Astrocyte (in vitro differentiated cells and primary cell): ENCODE measurements at regions not wholly inside any gene's neighbourhood (a gene's known extent, or its start where the extent isn't known, plus 50 kb on each side); places are given as distances from the start of the nearest gene placed in this dataset.

ENCODE experiments used
- DNase-seq: peaks from one replicate; pipeline ENCODE4 v3.0.0-alpha.2; 2010; ENCODE audit warnings: low read depth
- FAIRE-seq: peaks from 2 replicates; lab custom pipeline; 2011; peaks lifted over from hg19 to GRCh38; lab: Jason Lieb, UNC
- H2AFZ ChIP-seq: 2 replicates; pipeline ENCODE4 v1.6.0; 2012; ENCODE audit warnings: low read depth, low read length, inconsistent platforms
- H3K27ac ChIP-seq: 2 replicates; pipeline ENCODE4 v1.5.1; 2011; ENCODE audit warnings: low read depth, low read length, inconsistent platforms
- H3K27me3 ChIP-seq: 2 replicates; pipeline ENCODE4 v1.6.0; 2011; ENCODE audit warnings: low read length, inconsistent platforms; ENCODE audit not compliant: insufficient read depth
- H3K36me3 ChIP-seq: 2 replicates; pipeline ENCODE4 v1.5.1; 2011; ENCODE audit warnings: low read length, inconsistent platforms; ENCODE audit not compliant: insufficient read depth
- H3K4me1 ChIP-seq: 2 replicates; pipeline ENCODE4 v1.5.1; 2011; ENCODE audit warnings: low read length, inconsistent platforms; ENCODE audit not compliant: insufficient read depth
- H3K4me2 ChIP-seq: 2 replicates; pipeline ENCODE4 v1.6.0; 2012; ENCODE audit warnings: low read length, inconsistent platforms
- H3K4me3 ChIP-seq: 2 replicates; pipeline ENCODE4 v1.5.1; 2011; ENCODE audit warnings: low read depth, mild to moderate bottlenecking, low read length, inconsistent platforms; ENCODE audit not compliant: insufficient read depth
- H3K79me2 ChIP-seq: 2 replicates; pipeline ENCODE4 v1.6.0; 2012; ENCODE audit warnings: mild to moderate bottlenecking, low read length, inconsistent platforms; ENCODE audit not compliant: insufficient read depth
- H3K9ac ChIP-seq: 2 replicates; pipeline ENCODE4 v1.6.0; 2012; ENCODE audit warnings: mild to moderate bottlenecking, low read length, inconsistent platforms
- H3K9me3 ChIP-seq: 2 replicates; pipeline ENCODE4 v1.5.1; 2012; ENCODE audit warnings: low read depth, mild to moderate bottlenecking, low read length, inconsistent platforms; ENCODE audit not compliant: insufficient read depth
- H4K20me1 ChIP-seq: 2 replicates; pipeline ENCODE4 v1.6.0; 2012; ENCODE audit warnings: low read length, inconsistent platforms; ENCODE audit not compliant: insufficient read depth
- H3K27ac Mint-ChIP-seq: one replicate; pipeline ENCODE4 v1.8.0; 2021; ENCODE audit warnings: mild to moderate bottlenecking, mixed read lengths; ENCODE audit not compliant: unreplicated experiment
- H3K27me3 Mint-ChIP-seq: one replicate; pipeline ENCODE4 v1.8.0; 2021; ENCODE audit warnings: low read depth, mixed read lengths; ENCODE audit not compliant: unreplicated experiment
- H3K36me3 Mint-ChIP-seq: one replicate; pipeline ENCODE4 v1.8.0; 2021; ENCODE audit warnings: low read depth, mixed read lengths; ENCODE audit not compliant: unreplicated experiment
- H3K4me1 Mint-ChIP-seq: one replicate; pipeline ENCODE4 v1.8.0; 2021; ENCODE audit warnings: low read depth, mixed read lengths; ENCODE audit not compliant: unreplicated experiment
- H3K4me3 Mint-ChIP-seq: one replicate; pipeline ENCODE4 v1.8.0; 2021; ENCODE audit warnings: mild to moderate bottlenecking, moderate library complexity, mixed read lengths; ENCODE audit not compliant: unreplicated experiment
- H3K9me3 Mint-ChIP-seq: one replicate; pipeline ENCODE4 v1.8.0; 2021; ENCODE audit warnings: mild to moderate bottlenecking, mixed read lengths; ENCODE audit not compliant: unreplicated experiment
- EZH2 ChIP-seq: IDR thresholded peaks from 2 replicates; pipeline ENCODE4 v1.6.1; 2012; ENCODE audit warnings: mild to moderate bottlenecking, low read length, inconsistent platforms; ENCODE audit not compliant: insufficient read depth
- TF ChIP-seq, protein P1 (sequence below): IDR thresholded peaks from 2 replicates; pipeline ENCODE4 v1.5.1; 2011; ENCODE audit warnings: low read depth, mild to moderate bottlenecking, inconsistent platforms, low read length, moderate library complexity; ENCODE audit not compliant: insufficient read depth

DNA sequence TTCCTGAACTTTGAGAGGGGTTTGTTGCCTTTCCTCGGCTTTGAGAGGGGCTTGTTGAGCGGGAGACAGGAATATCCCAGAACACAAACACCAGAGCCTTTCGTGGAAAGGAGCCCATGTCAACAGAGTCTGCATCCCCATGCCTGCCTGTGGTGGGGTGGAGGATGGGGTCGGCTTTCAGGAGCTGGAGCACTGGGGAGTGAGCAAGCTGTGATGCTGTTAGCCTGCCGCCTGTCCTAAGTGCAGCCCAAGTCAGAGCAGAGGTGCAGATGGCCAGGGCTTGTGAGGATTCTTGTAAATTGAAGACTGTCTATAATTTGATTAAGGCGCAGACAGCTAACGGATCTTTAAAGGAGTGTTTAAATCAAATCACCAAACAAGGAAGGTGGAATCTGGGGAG is 103.3 kb upstream of the ANK2 start:
- Mint-ChIP-seq H3K27ac (no peak overlapping the region), H3K36me3 (no peaks in the 10 kb centered on the region), H3K27me3 (no peaks in the 10 kb centered on the region), H3K4me3 (no peak overlapping the region), H3K4me1 (no peaks in the 10 kb centered on the region), H3K9me3 (no peaks in the 10 kb centered on the region)
- Histone ChIP-seq H2AFZ (no peak overlapping the region), H3K36me3 (no peaks in the 10 kb centered on the region), H3K27me3 (no peaks in the 10 kb centered on the region), H3K79me2 (no peaks in the 10 kb centered on the region), H3K4me1 (no peaks in the 10 kb centered on the region), H3K9ac (no peak overlapping the region), H3K4me2 (no peak overlapping the region), H4K20me1 (no peaks in the 10 kb centered on the region), H3K27ac (no peak overlapping the region), H3K4me3 (no peak overlapping the region), H3K9me3 (no peaks in the 10 kb centered on the region)
- TF ChIP-seq, protein P1, sequence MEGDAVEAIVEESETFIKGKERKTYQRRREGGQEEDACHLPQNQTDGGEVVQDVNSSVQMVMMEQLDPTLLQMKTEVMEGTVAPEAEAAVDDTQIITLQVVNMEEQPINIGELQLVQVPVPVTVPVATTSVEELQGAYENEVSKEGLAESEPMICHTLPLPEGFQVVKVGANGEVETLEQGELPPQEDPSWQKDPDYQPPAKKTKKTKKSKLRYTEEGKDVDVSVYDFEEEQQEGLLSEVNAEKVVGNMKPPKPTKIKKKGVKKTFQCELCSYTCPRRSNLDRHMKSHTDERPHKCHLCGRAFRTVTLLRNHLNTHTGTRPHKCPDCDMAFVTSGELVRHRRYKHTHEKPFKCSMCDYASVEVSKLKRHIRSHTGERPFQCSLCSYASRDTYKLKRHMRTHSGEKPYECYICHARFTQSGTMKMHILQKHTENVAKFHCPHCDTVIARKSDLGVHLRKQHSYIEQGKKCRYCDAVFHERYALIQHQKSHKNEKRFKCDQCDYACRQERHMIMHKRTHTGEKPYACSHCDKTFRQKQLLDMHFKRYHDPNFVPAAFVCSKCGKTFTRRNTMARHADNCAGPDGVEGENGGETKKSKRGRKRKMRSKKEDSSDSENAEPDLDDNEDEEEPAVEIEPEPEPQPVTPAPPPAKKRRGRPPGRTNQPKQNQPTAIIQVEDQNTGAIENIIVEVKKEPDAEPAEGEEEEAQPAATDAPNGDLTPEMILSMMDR = no peak
- no peak for TF ChIP-seq EZH2
- FAIRE-seq (no peak), DNase-seq (no peak)

DNA sequence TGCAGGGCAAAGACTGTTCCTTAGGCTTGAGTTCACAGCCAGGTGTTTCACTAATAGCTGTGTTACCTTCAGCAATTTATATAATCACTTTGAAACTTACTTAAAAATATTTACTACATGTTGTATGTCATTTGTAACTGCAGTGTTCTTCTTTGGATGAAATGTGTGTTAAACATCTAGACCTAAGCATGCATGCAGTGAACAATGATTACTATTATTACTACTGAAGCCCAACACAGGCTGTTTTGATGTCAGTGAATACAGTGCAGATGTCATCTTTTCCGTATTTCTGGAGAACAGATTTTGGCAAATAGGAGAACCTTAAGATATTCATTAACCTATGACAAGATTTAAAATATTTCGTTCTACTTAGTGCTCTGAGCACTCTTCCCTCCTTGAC is 101.8 kb upstream of the ANK2 start:
- no peaks in the 10 kb centered on the region for H3K4me1 ChIP-seq
- no peaks in the 10 kb centered on the region for H3K9me3 ChIP-seq
- H3K4me3 ChIP-seq = no peak overlapping the region
- H3K9ac ChIP-seq = no peak overlapping the region
- no peak overlapping the region for H3K27ac Mint-ChIP-seq
- H2AFZ ChIP-seq = no peak overlapping the region
- H3K27me3 Mint-ChIP-seq = no peaks in the 10 kb centered on the region
- H3K9me3 Mint-ChIP-seq = no peaks in the 10 kb centered on the region
- H3K4me3 Mint-ChIP-seq = no peak overlapping the region
- no peak overlapping the region for H3K4me2 ChIP-seq
- no peak for FAIRE-seq
- no peaks in the 10 kb centered on the region for H3K36me3 ChIP-seq
- TF ChIP-seq EZH2 = no peak
- TF ChIP-seq, protein P1 = no peak
- H3K36me3 Mint-ChIP-seq = no peaks in the 10 kb centered on the region
- H3K27me3 ChIP-seq = no peaks in the 10 kb centered on the region
- H3K4me1 Mint-ChIP-seq = no peaks in the 10 kb centered on the region
- no peaks in the 10 kb centered on the region for H4K20me1 ChIP-seq
- no peaks in the 10 kb centered on the region for H3K79me2 ChIP-seq
- no peak for DNase-seq
- H3K27ac ChIP-seq = no peak overlapping the region

DNA sequence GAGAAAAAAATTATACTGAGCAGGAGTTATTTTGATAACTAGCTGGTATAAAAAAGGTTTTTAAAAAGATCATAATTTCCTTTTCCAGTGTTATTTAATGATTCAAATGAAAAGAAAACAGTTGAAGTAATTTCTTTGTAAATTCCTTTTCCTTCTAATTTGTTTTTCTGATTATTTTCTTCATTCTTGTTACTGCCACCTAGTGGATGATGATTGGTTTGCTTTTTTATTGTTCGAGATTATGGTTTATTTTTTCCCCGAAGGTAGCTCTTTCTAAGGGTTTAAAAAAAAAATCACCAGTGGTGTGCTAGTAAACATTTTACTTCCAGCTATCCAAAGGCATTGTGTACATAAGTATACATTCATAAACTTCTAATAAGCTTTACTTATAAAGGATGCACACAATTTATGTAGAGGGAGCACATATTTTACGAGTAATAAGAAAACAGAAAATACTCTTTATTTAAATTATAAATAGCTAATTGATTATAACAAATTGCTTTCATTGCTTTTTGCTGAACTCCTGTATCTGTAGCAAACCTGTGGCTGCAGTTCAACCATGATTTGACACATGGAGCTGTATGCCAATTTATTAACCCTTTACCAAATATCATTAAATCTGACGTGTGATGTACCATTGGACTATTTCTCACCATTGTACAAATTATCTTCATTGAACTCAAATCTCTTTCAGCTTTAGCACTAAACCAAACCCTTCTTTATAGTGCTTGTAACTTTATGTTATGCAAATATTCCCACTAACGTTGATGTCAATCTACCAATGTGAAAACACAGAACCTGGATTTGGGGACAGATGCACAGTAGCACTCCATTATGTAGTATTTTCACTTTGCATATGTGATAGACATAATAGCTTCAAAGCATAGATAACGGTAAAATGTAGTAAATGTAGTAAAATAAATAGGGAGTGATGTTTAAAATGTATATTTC is 97.8 kb upstream of the ANK2 start:
- Histone ChIP-seq H3K9me3 (no peaks in the 10 kb centered on the region), H3K79me2 (no peaks in the 10 kb centered on the region), H3K27ac (no peak overlapping the region), H4K20me1 (no peaks in the 10 kb centered on the region), H3K4me3 (no peak overlapping the region), H3K36me3 (no peaks in the 10 kb centered on the region), H3K4me2 (no peak overlapping the region), H2AFZ (no peak overlapping the region), H3K27me3 (no peaks in the 10 kb centered on the region), H3K4me1 (no peaks in the 10 kb centered on the region), H3K9ac (no peak overlapping the region)
- Mint-ChIP-seq H3K4me3 (no peak overlapping the region), H3K9me3 (no peaks in the 10 kb centered on the region), H3K27me3 (no peaks in the 10 kb centered on the region), H3K4me1 (no peaks in the 10 kb centered on the region), H3K36me3 (peaks cover 1% of the 10 kb centered on the region), H3K27ac (no peak overlapping the region)
- no peak for TF ChIP-seq EZH2
- TF ChIP-seq, protein P1 = peak; percentile 48
- DNase-seq = peak; percentile 2
- FAIRE-seq = peak; percentile 65
